ENCODE measurements at regions not wholly inside any gene's neighbourhood (a gene's known extent, or its start where the extent isn't known, plus 50 kb on each side); places are given as distances from the start of the nearest gene placed in this dataset.
"Not testable (repeated sequence)": the region's sequence is repeated elsewhere in the genome, so short reads cannot be mapped to it uniquely, and the experiment has no call there.

- no peak for TF ChIP-seq L3MBTL2 (conservative IDR thresholded peaks at IDR 0.05)
- TF ChIP-seq BHLHE40 (IDR thresholded peaks at IDR 0.05; ENCODE audit: borderline replicate concordance): no peak
- no peak for TF ChIP-seq CTBP1 (IDR thresholded peaks at IDR 0.05; ENCODE audit: borderline replicate concordance)
- TF ChIP-seq ARNT (IDR thresholded peaks at IDR 0.05): no peak
- no peak for TF ChIP-seq SUZ12 (IDR thresholded peaks at IDR 0.05)
These were observed 443.5 kb downstream of the XIRP2 start for GRCh38 chr2:167331636-167332232.

GRCh38 chr2:167328808-167329207, 440.5 kb downstream of the XIRP2 start:
- CTCF ChIA-PET; POLR2A ChIA-PET; DNase-seq (ENCODE audit: extremely low spot score): not testable (repeated sequence)

More at GRCh38 chr2:167331636-167332232, 443.5 kb downstream of the XIRP2 start:
- peak; percentile 23 for DNase-seq (ENCODE audit: extremely low spot score)
- POLR2A ChIA-PET: no interaction called here
- CTCF ChIA-PET: no interaction called here

DNA sequence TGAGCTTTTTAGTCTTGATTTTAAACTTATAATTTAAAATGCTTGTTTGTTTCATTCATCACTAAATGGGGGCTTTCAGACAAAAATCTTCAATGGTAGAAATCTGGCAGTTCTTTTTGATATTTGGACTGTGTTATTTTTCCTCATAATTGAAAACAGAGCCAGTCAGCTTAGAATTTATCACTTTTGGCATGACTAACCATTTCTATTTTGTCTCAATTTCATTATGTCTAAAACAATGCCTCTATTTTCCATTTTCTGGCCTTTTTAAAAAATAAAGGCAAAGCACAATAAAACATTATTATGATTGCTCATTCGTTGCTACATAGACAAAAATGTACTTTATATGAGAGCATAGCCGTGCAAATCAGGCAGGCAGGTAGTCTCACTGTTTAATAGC, 434.5 kb downstream of the XIRP2 start:
- no peak for TF ChIP-seq ELF4 (IDR thresholded peaks at IDR 0.05)
- no peak for TF ChIP-seq LEF1 (IDR thresholded peaks at IDR 0.05; ENCODE audit: borderline replicate concordance)
- no peak for TF ChIP-seq TARDBP (IDR thresholded peaks at IDR 0.05)
- TF ChIP-seq FOXK2 (IDR thresholded peaks at IDR 0.05): no peak
- TF ChIP-seq, protein P1, sequence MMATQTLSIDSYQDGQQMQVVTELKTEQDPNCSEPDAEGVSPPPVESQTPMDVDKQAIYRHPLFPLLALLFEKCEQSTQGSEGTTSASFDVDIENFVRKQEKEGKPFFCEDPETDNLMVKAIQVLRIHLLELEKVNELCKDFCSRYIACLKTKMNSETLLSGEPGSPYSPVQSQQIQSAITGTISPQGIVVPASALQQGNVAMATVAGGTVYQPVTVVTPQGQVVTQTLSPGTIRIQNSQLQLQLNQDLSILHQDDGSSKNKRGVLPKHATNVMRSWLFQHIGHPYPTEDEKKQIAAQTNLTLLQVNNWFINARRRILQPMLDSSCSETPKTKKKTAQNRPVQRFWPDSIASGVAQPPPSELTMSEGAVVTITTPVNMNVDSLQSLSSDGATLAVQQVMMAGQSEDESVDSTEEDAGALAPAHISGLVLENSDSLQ (IDR thresholded peaks at IDR 0.05): no peak
- TF ChIP-seq FOXM1 (IDR thresholded peaks at IDR 0.05; ENCODE audit: borderline replicate concordance): no peak
- TF ChIP-seq L3MBTL2 (conservative IDR thresholded peaks at IDR 0.05): no peak
- no peak for TF ChIP-seq CTBP1 (IDR thresholded peaks at IDR 0.05; ENCODE audit: borderline replicate concordance)
- TF ChIP-seq ARNT (IDR thresholded peaks at IDR 0.05): no peak
- no peak for TF ChIP-seq SUZ12 (IDR thresholded peaks at IDR 0.05)
- no peak for TF ChIP-seq HDGF (IDR thresholded peaks at IDR 0.05; ENCODE audit: borderline replicate concordance)
- DNase-seq (ENCODE audit: extremely low spot score): no peak
- ChIA-PET CTCF (no interaction called here), POLR2A (no interaction called here)

- TF ChIP-seq NFRKB (IDR thresholded peaks at IDR 0.05): no peak
- no peak for TF ChIP-seq FOXK2 (IDR thresholded peaks at IDR 0.05)
- TF ChIP-seq SP1 (IDR thresholded peaks at IDR 0.05): no peak
- TF ChIP-seq ZNF384 (IDR thresholded peaks at IDR 0.05): no peak
- no peak for TF ChIP-seq FOXM1 (IDR thresholded peaks at IDR 0.05; ENCODE audit: borderline replicate concordance)
- no peak for TF ChIP-seq SUZ12 (IDR thresholded peaks at IDR 0.05)
- no peak for TF ChIP-seq LEF1 (IDR thresholded peaks at IDR 0.05; ENCODE audit: borderline replicate concordance)
- no peak for TF ChIP-seq TARDBP (IDR thresholded peaks at IDR 0.05)
- no peak for TF ChIP-seq ELF4 (IDR thresholded peaks at IDR 0.05)
- no peak for TF ChIP-seq CTBP1 (IDR thresholded peaks at IDR 0.05; ENCODE audit: borderline replicate concordance)
- TF ChIP-seq HDGF (IDR thresholded peaks at IDR 0.05; ENCODE audit: borderline replicate concordance): no peak
- no peak for TF ChIP-seq BHLHE40 (IDR thresholded peaks at IDR 0.05; ENCODE audit: borderline replicate concordance)
- CTCF ChIA-PET: no interaction called here
- no peak for DNase-seq (ENCODE audit: extremely low spot score)
- POLR2A ChIA-PET: no interaction called here
These were observed 430.3 kb downstream of the XIRP2 start for GRCh38 chr2:167318581-167318980.

DNA sequence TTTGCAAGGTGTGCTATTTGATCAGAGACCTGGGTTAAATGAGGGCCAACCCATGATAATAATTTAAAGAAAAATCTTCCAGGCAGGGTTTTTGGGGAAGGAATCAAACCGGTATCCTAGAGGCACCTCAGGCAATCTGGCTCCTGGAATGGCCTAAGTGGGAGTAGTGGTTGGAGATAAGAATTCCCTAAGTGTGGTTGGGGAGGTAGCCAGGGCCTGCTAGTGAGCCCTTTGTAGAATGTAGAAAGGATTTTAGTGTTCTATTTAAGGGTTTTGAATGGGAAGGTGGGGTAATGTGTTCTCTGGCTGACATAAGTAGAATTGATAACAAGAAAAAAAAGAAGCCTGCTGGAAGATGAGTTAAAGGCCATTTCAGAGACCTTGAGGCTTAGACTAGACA, 422.2 kb downstream of the XIRP2 start:
- CTCF ChIA-PET: no interaction called here
- POLR2A ChIA-PET: no interaction called here

More for the DNA sequence above, 422.2 kb downstream of the XIRP2 start:
- TF ChIP-seq L3MBTL2 (conservative IDR thresholded peaks at IDR 0.05) (no peak), TARDBP (IDR thresholded peaks at IDR 0.05) (no peak), SP1 (IDR thresholded peaks at IDR 0.05) (no peak), NFRKB (IDR thresholded peaks at IDR 0.05) (no peak), FOXM1 (IDR thresholded peaks at IDR 0.05; ENCODE audit: borderline replicate concordance) (no peak), ARNT (IDR thresholded peaks at IDR 0.05) (no peak), SUZ12 (IDR thresholded peaks at IDR 0.05) (no peak), LEF1 (IDR thresholded peaks at IDR 0.05; ENCODE audit: borderline replicate concordance) (no peak), BHLHE40 (IDR thresholded peaks at IDR 0.05; ENCODE audit: borderline replicate concordance) (no peak), FOXA1 (IDR thresholded peaks at IDR 0.05) (no peak), ELF4 (IDR thresholded peaks at IDR 0.05) (no peak), FOXK2 (IDR thresholded peaks at IDR 0.05) (no peak), ZNF384 (IDR thresholded peaks at IDR 0.05) (no peak), CTBP1 (IDR thresholded peaks at IDR 0.05; ENCODE audit: borderline replicate concordance) (no peak), HDGF (IDR thresholded peaks at IDR 0.05; ENCODE audit: borderline replicate concordance) (no peak)
- TF ChIP-seq, protein P1 (IDR thresholded peaks at IDR 0.05): no peak
- no peak for DNase-seq (ENCODE audit: extremely low spot score)
